Esophagus muscularis mucosa (tissue), 4 donors: ENCODE measurements at regions not wholly inside any gene's neighbourhood (a gene's known extent, or its start where the extent isn't known, plus 50 kb on each side); places are given as distances from the start of the nearest gene placed in this dataset.

Experiments
- DNase-seq: peaks from one replicate; pipeline ENCODE4 v3.0.0-alpha.2; 2017; ENCODE audit errors: extremely low spot score
- H3K27ac ChIP-seq, 4 donors: fragments of 200-600 bp; sonication (generic); replicated peaks in 1 of 4; 1 replicate in 3 of 4; 2 replicates in 1 of 4; pipeline ENCODE4 v1.5.1; 2016 to 2019; ENCODE audit warnings: mild to moderate bottlenecking in 1 of 4
- H3K27me3 ChIP-seq, 4 donors: fragments of 200-600 bp; sonication (generic); one replicate each; pipeline versions ENCODE4 v1.5.1 to v1.6.0; 2016 to 2019
- H3K36me3 ChIP-seq, 4 donors: fragments of 200-600 bp; sonication (generic); one replicate each; pipeline ENCODE4 v1.5.1; 2016 to 2019
- H3K4me1 ChIP-seq, 4 donors: fragments of 200-600 bp; sonication (generic); one replicate each; pipeline ENCODE4 v1.5.1; 2016 to 2019
- H3K4me3 ChIP-seq, 4 donors: fragments of 200-600 bp; sonication (generic); 1 replicate in 2 of 4; 2 replicates in 2 of 4; pipeline ENCODE4 v1.5.1; 2016 to 2019; ENCODE audit warnings: mild to moderate bottlenecking in 4 of 4, moderate library complexity in 1 of 4
- H3K9me3 ChIP-seq, 4 donors: fragments of 200-600 bp; sonication (generic); 1 replicate in 3 of 4; 2 replicates in 1 of 4; pipeline ENCODE4 v1.5.1; 2016 to 2019
- CTCF ChIP-seq, 3 experiments: fragments of 200-600 bp in 2 of 3; fragments of 450-650 bp in 1 of 3; sonication (generic) in 2 of 3; IDR thresholded peaks; one replicate each; pipeline ENCODE4 v1.5.1; 2017 to 2019; ENCODE audit warnings: antibody characterized with exemption in 3 of 3, mild to moderate bottlenecking in 2 of 3, moderate library complexity in 1 of 3
- EP300 ChIP-seq: sonication (generic); formaldehyde crosslinking; IDR thresholded peaks from one replicate; pipeline ENCODE4 v1.6.1; 2017; ENCODE audit warnings: antibody characterized with exemption
- POLR2A ChIP-seq: fragments of 450-650 bp; IDR thresholded peaks from one replicate; pipeline ENCODE4 v1.6.1; 2017; ENCODE audit warnings: antibody characterized with exemption, moderate library complexity, mild to moderate bottlenecking, low read depth
- POLR2AphosphoS5 ChIP-seq, 2 donors: sonication (generic); formaldehyde crosslinking; IDR thresholded peaks; one replicate each; pipeline ENCODE4 v1.6.1; 2017; ENCODE audit warnings: antibody characterized with exemption in 2 of 2
- WGBS: methylation state at CpG from one replicate; pipeline ENCODE4 v1.1.5; 2018; 5-methylcytosine and 5-hydroxymethylcytosine counted together
- intact Hi-C: fragments of 100-400 bp; cut with DNase I; formaldehyde crosslinking; loops from one replicate; pipeline ENCODE4 v1.15.1; 2023

GRCh38 chr10:6953271-6953801 is 373.3 kb upstream of the PRKCQ start:
- intact Hi-C loops: no loop called here
- DNase-seq: peak; percentile 95
- Histone ChIP-seq H3K27ac (no peak overlapping the region), H3K36me3 (no peaks in the 10 kb centered on the region), H3K4me1 (peaks cover 0 to 16% (median 8%) of the 10 kb centered on the region in 4 donors), H3K4me3 (no peak overlapping the region), H3K9me3 (no peaks in the 10 kb centered on the region), H3K27me3 (no peaks in the 10 kb centered on the region)
- 25% methylated on average over 6 of the region's 6 CpGs for WGBS
- TF ChIP-seq CTCF (IDR thresholded peaks at IDR 0.05) (no peak), EP300 (no peak), POLR2A (no peak), POLR2AphosphoS5 (IDR thresholded peaks at IDR 0.05) (no peak)

GRCh38 chr10:6951732-6952131 is 371.7 kb upstream of the PRKCQ start:
- DNase-seq: no peak
- H3K27ac ChIP-seq: no peak overlapping the region
- TF ChIP-seq CTCF (IDR thresholded peaks at IDR 0.05): no peak
- no peak for TF ChIP-seq EP300
- no peaks in the 10 kb centered on the region for H3K36me3 ChIP-seq
- no peak overlapping the region for H3K4me3 ChIP-seq
- 80% methylated on average over 4 of the region's 4 CpGs for WGBS
- H3K4me1 ChIP-seq: peaks cover 0 to 16% (median 6%) of the 10 kb centered on the region in 4 donors
- peaks cover 0 to 5% (median 0%) of the 10 kb centered on the region in 4 donors for H3K9me3 ChIP-seq
- H3K27me3 ChIP-seq: no peaks in the 10 kb centered on the region
- intact Hi-C loops: no loop called here

GRCh38 chr10:6950133-6950532 is 370.1 kb upstream of the PRKCQ start:
- no peak overlapping the region for H3K27ac ChIP-seq
- DNase-seq: no peak
- H3K9me3 ChIP-seq: peaks cover 0 to 5% (median 0%) of the 10 kb centered on the region in 4 donors
- peaks cover 0 to 8% (median 0%) of the 10 kb centered on the region in 4 donors for H3K4me1 ChIP-seq
- no peaks in the 10 kb centered on the region for H3K27me3 ChIP-seq
- WGBS: 98% methylated on average over 2 of the region's 2 CpGs
- TF ChIP-seq EP300: no peak
- TF ChIP-seq POLR2A: no peak
- no peak for TF ChIP-seq CTCF (IDR thresholded peaks at IDR 0.05)
- no peak for TF ChIP-seq POLR2AphosphoS5 (IDR thresholded peaks at IDR 0.05)
- no peaks in the 10 kb centered on the region for H3K36me3 ChIP-seq
- intact Hi-C loops: no loop called here
- H3K4me3 ChIP-seq: no peak overlapping the region

GRCh38 chr10:6944436-6944835 is 364.4 kb upstream of the PRKCQ start:
- peaks cover 0 to 5% (median 0%) of the 10 kb centered on the region in 4 donors for H3K9me3 ChIP-seq
- H3K4me3 ChIP-seq: no peak overlapping the region
- no peaks in the 10 kb centered on the region for H3K27me3 ChIP-seq
- 77% methylated on average over 4 of the region's 4 CpGs for WGBS
- H3K4me1 ChIP-seq: no peaks in the 10 kb centered on the region
- intact Hi-C loops: no loop called here
- no peak for DNase-seq
- TF ChIP-seq POLR2AphosphoS5 (IDR thresholded peaks at IDR 0.05) (no peak), POLR2A (no peak), CTCF (IDR thresholded peaks at IDR 0.05) (no peak), EP300 (no peak)
- no peak overlapping the region for H3K27ac ChIP-seq
- no peaks in the 10 kb centered on the region for H3K36me3 ChIP-seq

- H3K36me3 ChIP-seq: no peaks in the 10 kb centered on the region
- H3K4me3 ChIP-seq: no peak overlapping the region
- TF ChIP-seq POLR2A (no peak), POLR2AphosphoS5 (IDR thresholded peaks at IDR 0.05) (no peak), EP300 (no peak), CTCF (IDR thresholded peaks at IDR 0.05) (no peak)
- H3K4me1 ChIP-seq: no peaks in the 10 kb centered on the region
- DNase-seq: peak; percentile 45
- intact Hi-C loops: no loop called here
- peaks cover 0 to 7% (median 0%) of the 10 kb centered on the region in 4 donors for H3K9me3 ChIP-seq
- no peaks in the 10 kb centered on the region for H3K27me3 ChIP-seq
- H3K27ac ChIP-seq: no peak overlapping the region
- WGBS: 73% methylated on average over 5 of the region's 5 CpGs
Measured at GRCh38 chr10:6938384-6938783, 358.3 kb upstream of the PRKCQ start.
